ENCODE measurements at regions not wholly inside any gene's neighbourhood (a gene's known extent, or its start where the extent isn't known, plus 50 kb on each side); places are given as distances from the start of the nearest gene placed in this dataset.

- Histone ChIP-seq H3K4me1 (ENCODE audit: insufficient read depth) (no peaks in the 10 kb centered on the region), H3K9me2 (ENCODE audit: insufficient read depth) (no peaks in the 10 kb centered on the region), H2AFZ (no peak overlapping the region), H4K20me1 (replicated peaks; ENCODE audit: insufficient read depth) (no peaks in the 10 kb centered on the region), H3K27ac (ENCODE audit: low read depth) (no peak overlapping the region), H3F3A (replicated peaks; ENCODE audit: low read depth) (no peaks in the 10 kb centered on the region), H3K36me3 (ENCODE audit: insufficient read depth) (no peaks in the 10 kb centered on the region), H3K79me2 (replicated peaks; ENCODE audit: insufficient read depth) (no peaks in the 10 kb centered on the region), H3K4me2 (no peak overlapping the region), H3K27me3 (ENCODE audit: insufficient read depth) (no peaks in the 10 kb centered on the region), H3K4me3 (no peak overlapping the region)
- H3K4me1 Mint-ChIP-seq = no peaks in the 10 kb centered on the region
- peaks cover 1% of the 10 kb centered on the region for H3K27me3 Mint-ChIP-seq (ENCODE audit: insufficient read depth, low read depth, poor library complexity)
- no peaks in the 10 kb centered on the region for H3K36me3 Mint-ChIP-seq (ENCODE audit: low read depth)
- H3K9me3 Mint-ChIP-seq = no peaks in the 10 kb centered on the region
- H3K4me3 Mint-ChIP-seq = no peak overlapping the region
- TF ChIP-seq ZNF114 (CRISPR knock-in tag; IDR thresholded peaks at IDR 0.05) (no peak), POLR2AphosphoS5 (IDR thresholded peaks at IDR 0.05; ENCODE audit: low read depth) (no peak), STAT1 (IDR thresholded peaks at IDR 0.05; ENCODE audit: unreplicated experiment) (no peak), EZH2phosphoT487 (IDR thresholded peaks at IDR 0.05; ENCODE audit: unreplicated experiment) (no peak), NANOG (IDR thresholded peaks at IDR 0.05; ENCODE audit: borderline replicate concordance) (no peak), CTCF (conservative IDR thresholded peaks at IDR 0.05; ENCODE audit: low read depth in 2 of 2) (no peak), JUNB (IDR thresholded peaks at IDR 0.05; ENCODE audit: unreplicated experiment) (no peak), REST (IDR thresholded peaks at IDR 0.05; ENCODE audit: unreplicated experiment) (no peak), EZH2 (IDR thresholded peaks at IDR 0.05; ENCODE audit: low read depth, unreplicated experiment) (no peak), ZNF331 (CRISPR knock-in tag; IDR thresholded peaks at IDR 0.05; ENCODE audit: low read depth) (no peak)
- no peak overlapping the region for H3K27ac Mint-ChIP-seq
- ATAC-seq (no peak), DNase-seq (ENCODE audit: low spot score) (no peak)
Observed at GRCh38 chr7:94740509-94740908, 84.6 kb upstream of the SGCE start.

GRCh38 chr7:94741179-94741578 is 85.2 kb upstream of the SGCE start:
- no peak for DNase-seq (ENCODE audit: low spot score)
- Histone ChIP-seq H3K9me2 (ENCODE audit: insufficient read depth) (no peaks in the 10 kb centered on the region), H3K4me2 (no peak overlapping the region), H3K4me1 (ENCODE audit: insufficient read depth) (no peaks in the 10 kb centered on the region), H2AFZ (no peak overlapping the region), H3K4me3 (no peak overlapping the region), H4K20me1 (replicated peaks; ENCODE audit: insufficient read depth) (no peaks in the 10 kb centered on the region), H3K36me3 (ENCODE audit: insufficient read depth) (no peaks in the 10 kb centered on the region), H3K27me3 (ENCODE audit: insufficient read depth) (no peaks in the 10 kb centered on the region), H3F3A (replicated peaks; ENCODE audit: low read depth) (no peaks in the 10 kb centered on the region), H3K27ac (ENCODE audit: low read depth) (no peak overlapping the region), H3K79me2 (replicated peaks; ENCODE audit: insufficient read depth) (no peaks in the 10 kb centered on the region)
- ATAC-seq = no peak
- no peaks in the 10 kb centered on the region for H3K36me3 Mint-ChIP-seq (ENCODE audit: low read depth)
- no peak overlapping the region for H3K27ac Mint-ChIP-seq
- no peaks in the 10 kb centered on the region for H3K4me1 Mint-ChIP-seq
- H3K4me3 Mint-ChIP-seq = no peak overlapping the region
- H3K9me3 Mint-ChIP-seq = no peaks in the 10 kb centered on the region
- peaks cover 1% of the 10 kb centered on the region for H3K27me3 Mint-ChIP-seq (ENCODE audit: insufficient read depth, low read depth, poor library complexity)
- TF ChIP-seq ZNF331 (CRISPR knock-in tag; IDR thresholded peaks at IDR 0.05; ENCODE audit: low read depth) = no peak
- no peak for TF ChIP-seq POLR2AphosphoS5 (IDR thresholded peaks at IDR 0.05; ENCODE audit: low read depth)
- no peak for TF ChIP-seq CTCF (conservative IDR thresholded peaks at IDR 0.05; ENCODE audit: low read depth in 2 of 2)
- TF ChIP-seq ETS1 (IDR thresholded peaks at IDR 0.05) = no peak
